Cardiac muscle cell (in vitro differentiated cells and primary cell): ENCODE measurements at regions not wholly inside any gene's neighbourhood (a gene's known extent, or its start where the extent isn't known, plus 50 kb on each side); places are given as distances from the start of the nearest gene placed in this dataset.

Source experiments
- DNase-seq, 2 donors: peaks; one replicate each; pipeline versions ENCODE4 v3.0.0 to v3.0.0-alpha.2; 2010 to 2017; ENCODE audit warnings: low read depth in 1 of 2, low spot score in 1 of 2
- H3K27ac ChIP-seq: fragments of 200-600 bp; sonication (generic); 2 replicates; pipeline ENCODE4 v1.5.1; 2016
- H3K27me3 ChIP-seq: fragments of 200-600 bp; sonication (generic); 2 replicates; pipeline ENCODE4 v1.6.0; 2016; ENCODE audit warnings: control low read depth
- H3K36me3 ChIP-seq: fragments of 200-600 bp; sonication (generic); 2 replicates; pipeline ENCODE4 v1.5.1; 2016; ENCODE audit warnings: control low read depth
- H3K4me1 ChIP-seq: fragments of 200-600 bp; sonication (generic); 2 replicates; pipeline ENCODE4 v1.8.1; 2017; ENCODE audit warnings: low read depth, mild to moderate bottlenecking, mixed run types
- H3K4me3 ChIP-seq: fragments of 200-600 bp; sonication (generic); 2 replicates; pipeline ENCODE4 v1.5.1; 2016; ENCODE audit warnings: mild to moderate bottlenecking
- H3K9me3 ChIP-seq: fragments of 200-600 bp; sonication (generic); 2 replicates; pipeline ENCODE4 v1.5.1; 2017; ENCODE audit warnings: low read depth, mild to moderate bottlenecking, control low read depth
- TF ChIP-seq, protein P1 (sequence below): IDR thresholded peaks from 2 replicates; pipeline ENCODE4 v1.5.1; 2012; ENCODE audit warnings: low read depth, mild to moderate bottlenecking, low read length

DNA sequence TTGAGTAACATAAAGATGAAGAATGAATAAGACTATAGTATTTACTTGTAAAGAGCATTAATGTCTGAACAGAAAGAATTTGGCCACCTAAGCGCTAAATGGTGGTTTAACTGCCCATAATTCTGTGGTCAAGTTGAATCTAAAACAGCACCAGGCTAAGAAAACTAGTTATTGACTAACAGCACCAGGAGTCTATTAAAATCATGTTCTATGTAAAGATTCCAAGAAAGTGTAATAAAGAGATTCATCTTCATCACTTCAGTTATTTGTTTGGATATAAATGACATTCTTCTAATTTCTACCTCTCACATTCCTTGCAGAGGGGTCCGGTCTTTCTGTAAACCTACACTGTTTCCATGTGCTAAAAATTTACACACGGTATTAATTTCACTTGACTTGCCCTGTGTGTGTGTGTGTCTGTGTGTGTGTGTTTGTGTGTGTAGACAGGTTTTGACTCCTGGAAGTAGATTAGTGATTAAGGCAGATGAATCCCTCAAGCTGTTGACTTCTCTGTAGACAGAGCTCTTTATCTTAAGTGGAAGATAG, 84.4 kb downstream of the KLF6 start:
- H3K27me3 ChIP-seq = no peaks in the 10 kb centered on the region
- no peaks in the 10 kb centered on the region for H3K36me3 ChIP-seq
- H3K9me3 ChIP-seq = no peaks in the 10 kb centered on the region
- TF ChIP-seq, protein P1, sequence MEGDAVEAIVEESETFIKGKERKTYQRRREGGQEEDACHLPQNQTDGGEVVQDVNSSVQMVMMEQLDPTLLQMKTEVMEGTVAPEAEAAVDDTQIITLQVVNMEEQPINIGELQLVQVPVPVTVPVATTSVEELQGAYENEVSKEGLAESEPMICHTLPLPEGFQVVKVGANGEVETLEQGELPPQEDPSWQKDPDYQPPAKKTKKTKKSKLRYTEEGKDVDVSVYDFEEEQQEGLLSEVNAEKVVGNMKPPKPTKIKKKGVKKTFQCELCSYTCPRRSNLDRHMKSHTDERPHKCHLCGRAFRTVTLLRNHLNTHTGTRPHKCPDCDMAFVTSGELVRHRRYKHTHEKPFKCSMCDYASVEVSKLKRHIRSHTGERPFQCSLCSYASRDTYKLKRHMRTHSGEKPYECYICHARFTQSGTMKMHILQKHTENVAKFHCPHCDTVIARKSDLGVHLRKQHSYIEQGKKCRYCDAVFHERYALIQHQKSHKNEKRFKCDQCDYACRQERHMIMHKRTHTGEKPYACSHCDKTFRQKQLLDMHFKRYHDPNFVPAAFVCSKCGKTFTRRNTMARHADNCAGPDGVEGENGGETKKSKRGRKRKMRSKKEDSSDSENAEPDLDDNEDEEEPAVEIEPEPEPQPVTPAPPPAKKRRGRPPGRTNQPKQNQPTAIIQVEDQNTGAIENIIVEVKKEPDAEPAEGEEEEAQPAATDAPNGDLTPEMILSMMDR = no peak
- H3K4me1 ChIP-seq = peaks cover 21% of the 10 kb centered on the region
- no peak for DNase-seq
- no peak overlapping the region for H3K4me3 ChIP-seq
- H3K27ac ChIP-seq = no peak overlapping the region

DNA sequence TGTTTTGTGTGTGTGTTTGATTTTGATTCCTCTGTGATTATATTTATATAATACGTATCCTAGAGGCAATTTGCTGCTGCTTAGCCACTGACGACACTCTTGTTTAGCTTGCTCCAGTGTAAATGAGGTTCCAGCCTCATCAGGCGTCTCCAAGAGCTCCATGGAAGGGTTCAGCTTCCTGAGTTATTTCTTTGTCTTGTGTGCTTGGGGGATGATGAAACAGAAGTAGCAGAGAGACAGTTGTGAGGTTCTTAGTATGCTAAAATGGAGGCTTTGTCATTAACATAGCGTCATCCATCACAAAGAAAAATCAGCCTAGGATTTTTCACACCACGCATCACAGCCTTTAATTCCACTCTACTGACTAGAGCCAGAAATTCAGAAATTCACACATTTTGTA, 85.1 kb downstream of the KLF6 start:
- no peaks in the 10 kb centered on the region for H3K9me3 ChIP-seq
- TF ChIP-seq, protein P1 = no peak
- DNase-seq = no peak
- no peaks in the 10 kb centered on the region for H3K27me3 ChIP-seq
- H3K36me3 ChIP-seq = no peaks in the 10 kb centered on the region
- peaks cover 14% of the 10 kb centered on the region for H3K4me1 ChIP-seq
- no peak overlapping the region for H3K4me3 ChIP-seq
- no peak overlapping the region for H3K27ac ChIP-seq

DNA sequence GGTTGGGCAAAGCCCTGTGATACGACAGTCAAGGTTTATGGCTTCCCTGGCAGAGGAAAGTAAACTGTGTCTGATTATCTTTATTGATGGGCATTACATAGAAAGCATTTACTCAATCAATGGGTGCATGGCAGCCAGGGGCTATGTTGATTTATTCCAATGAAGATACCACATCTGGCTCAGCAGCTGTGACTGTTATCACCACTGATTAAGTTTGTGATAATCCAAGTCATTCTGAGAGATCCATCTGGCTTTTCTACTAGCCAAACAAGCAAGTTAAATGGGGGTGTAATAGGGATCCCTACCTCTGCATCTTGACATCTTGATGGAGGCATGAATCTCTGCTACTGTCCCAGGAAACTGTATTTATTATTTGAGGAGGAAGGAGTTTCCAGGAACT, 86.7 kb downstream of the KLF6 start:
- Histone ChIP-seq H3K4me1 (peaks cover 5% of the 10 kb centered on the region), H3K4me3 (no peak overlapping the region), H3K36me3 (no peaks in the 10 kb centered on the region), H3K9me3 (no peaks in the 10 kb centered on the region), H3K27ac (no peak overlapping the region), H3K27me3 (no peaks in the 10 kb centered on the region)
- DNase-seq = no peak
- TF ChIP-seq, protein P1 = no peak

DNA sequence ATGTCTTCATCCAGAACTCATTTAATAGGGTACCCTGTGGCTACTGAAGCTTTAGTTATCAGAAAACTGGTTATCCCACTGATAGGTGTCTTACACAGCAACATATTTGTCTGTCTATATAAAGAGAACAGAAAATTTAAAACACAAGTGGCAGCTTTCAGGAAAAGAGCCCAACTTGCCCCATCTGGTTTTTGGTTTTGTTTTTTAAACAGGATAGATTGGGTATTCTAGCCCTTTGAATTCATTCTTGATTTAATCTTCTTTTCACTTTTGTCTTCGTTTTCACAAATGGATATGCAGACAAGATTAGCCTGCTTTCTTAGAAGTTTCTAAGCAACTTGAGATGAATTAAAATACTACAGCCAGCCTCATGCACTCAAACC, 91.3 kb downstream of the KLF6 start:
- TF ChIP-seq, protein P1 = no peak
- Histone ChIP-seq H3K36me3 (no peaks in the 10 kb centered on the region), H3K27me3 (no peaks in the 10 kb centered on the region), H3K9me3 (no peaks in the 10 kb centered on the region), H3K4me3 (no peak overlapping the region), H3K27ac (no peak overlapping the region), H3K4me1 (peaks cover 11% of the 10 kb centered on the region)
- no peak for DNase-seq

DNA sequence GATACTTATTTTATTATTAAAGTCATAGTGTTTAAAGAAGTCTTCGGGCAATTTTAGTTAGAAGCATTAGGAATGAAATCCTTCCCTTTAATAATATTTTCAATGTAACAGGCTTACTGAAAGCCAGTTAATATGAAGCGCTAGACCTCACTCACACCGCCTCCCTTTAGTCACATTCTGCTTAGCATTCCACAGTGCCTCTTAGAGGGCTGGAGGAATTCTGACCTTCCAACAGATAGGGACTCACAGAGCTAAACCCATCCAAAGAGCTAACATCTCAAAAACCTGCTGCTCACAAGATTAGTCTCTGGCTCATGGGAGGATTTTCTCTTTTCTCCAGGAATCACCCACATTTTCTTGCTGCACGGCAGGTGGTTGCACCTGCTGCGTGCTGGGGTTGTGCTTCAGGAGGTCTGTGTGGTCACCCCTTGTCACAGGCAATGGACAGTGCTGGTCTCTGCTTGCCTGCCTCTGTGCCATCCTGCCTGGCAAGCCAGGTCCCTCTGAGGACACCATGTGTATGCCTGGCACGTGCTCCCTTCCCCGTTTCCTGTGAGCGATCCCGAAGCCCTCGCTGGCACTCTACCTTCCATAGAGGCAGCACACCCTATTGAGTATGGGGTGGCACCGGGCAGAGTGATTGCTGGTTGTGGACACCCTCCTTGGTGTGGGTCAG, 91.8 kb downstream of the KLF6 start:
- peak in 1 of 2 donors; percentile 38 for DNase-seq
- TF ChIP-seq, protein P1 = no peak
- H3K36me3 ChIP-seq = no peaks in the 10 kb centered on the region

More for the DNA sequence above, 91.8 kb downstream of the KLF6 start:
- Histone ChIP-seq H3K27me3 (no peaks in the 10 kb centered on the region), H3K9me3 (no peaks in the 10 kb centered on the region), H3K4me3 (no peak overlapping the region), H3K27ac (no peak overlapping the region), H3K4me1 (peaks cover 11% of the 10 kb centered on the region)
